ENCODE measurements at regions not wholly inside any gene's neighbourhood (a gene's known extent, or its start where the extent isn't known, plus 50 kb on each side); places are given as distances from the start of the nearest gene placed in this dataset.

DNA sequence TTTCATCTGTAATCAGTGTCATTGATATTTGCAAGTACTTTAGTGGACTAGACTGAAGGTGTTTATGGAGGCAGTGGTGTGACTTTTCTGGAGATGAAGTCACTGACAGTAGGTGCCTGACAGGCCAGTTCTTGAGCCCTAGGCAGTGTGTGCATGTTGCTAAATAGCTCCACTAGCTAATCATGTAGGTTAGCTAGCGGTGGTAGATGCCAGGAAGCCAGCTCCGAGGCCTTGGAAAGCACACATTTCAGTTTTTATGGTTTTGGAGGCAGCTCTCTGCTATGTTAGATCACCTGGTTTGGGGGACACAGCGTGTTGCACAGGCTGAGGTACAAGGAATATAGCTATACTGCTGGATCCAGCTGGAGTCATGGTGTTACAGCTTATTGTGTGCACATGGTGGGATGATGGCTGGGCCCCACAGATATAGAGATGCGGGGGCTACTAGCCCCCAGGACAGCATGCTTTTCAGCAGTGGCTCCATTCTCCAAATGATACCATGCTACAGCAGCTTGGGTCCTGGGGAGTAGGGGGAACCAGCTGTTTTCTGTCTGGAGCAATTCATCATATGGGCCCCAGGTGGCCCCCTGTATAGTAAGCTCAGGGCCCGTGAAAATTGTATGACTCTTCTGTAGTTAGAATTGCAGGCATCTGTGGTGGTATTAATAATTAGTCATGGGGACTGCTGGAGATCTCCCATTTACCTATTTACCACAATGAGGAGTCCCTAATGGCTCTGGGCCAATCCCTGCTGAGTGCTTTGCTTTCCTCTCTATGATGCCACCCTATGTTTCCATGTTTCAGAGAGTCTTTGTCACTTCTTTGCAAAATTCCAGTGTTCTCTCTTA is 367.2 kb upstream of the LMO3 start:
- Histone ChIP-seq H3K36me3 (no peaks in the 10 kb centered on the region), H3K4me3 (no peak overlapping the region), H3K9me3 (peaks cover 0 to 22% (median 2%) of the 10 kb centered on the region in 11 donors), H3K27me3 (no peaks in the 10 kb centered on the region), H3K4me1 (no peaks in the 10 kb centered on the region), H3K27ac (no peak overlapping the region)
- no peak for DNase-seq
- 80 to 85% methylated on average over 5 of the region's 5 CpGs for WGBS, 2 donors
- TF ChIP-seq, protein P1, sequence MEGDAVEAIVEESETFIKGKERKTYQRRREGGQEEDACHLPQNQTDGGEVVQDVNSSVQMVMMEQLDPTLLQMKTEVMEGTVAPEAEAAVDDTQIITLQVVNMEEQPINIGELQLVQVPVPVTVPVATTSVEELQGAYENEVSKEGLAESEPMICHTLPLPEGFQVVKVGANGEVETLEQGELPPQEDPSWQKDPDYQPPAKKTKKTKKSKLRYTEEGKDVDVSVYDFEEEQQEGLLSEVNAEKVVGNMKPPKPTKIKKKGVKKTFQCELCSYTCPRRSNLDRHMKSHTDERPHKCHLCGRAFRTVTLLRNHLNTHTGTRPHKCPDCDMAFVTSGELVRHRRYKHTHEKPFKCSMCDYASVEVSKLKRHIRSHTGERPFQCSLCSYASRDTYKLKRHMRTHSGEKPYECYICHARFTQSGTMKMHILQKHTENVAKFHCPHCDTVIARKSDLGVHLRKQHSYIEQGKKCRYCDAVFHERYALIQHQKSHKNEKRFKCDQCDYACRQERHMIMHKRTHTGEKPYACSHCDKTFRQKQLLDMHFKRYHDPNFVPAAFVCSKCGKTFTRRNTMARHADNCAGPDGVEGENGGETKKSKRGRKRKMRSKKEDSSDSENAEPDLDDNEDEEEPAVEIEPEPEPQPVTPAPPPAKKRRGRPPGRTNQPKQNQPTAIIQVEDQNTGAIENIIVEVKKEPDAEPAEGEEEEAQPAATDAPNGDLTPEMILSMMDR (IDR thresholded peaks at IDR 0.05): no peak
- ATAC-seq: no peak
- intact Hi-C loops (cut with DNase I): no loop called here

GRCh38 chr12:16962889-16963288 is 356.9 kb upstream of the LMO3 start:
- Histone ChIP-seq H3K4me1 (no peaks in the 10 kb centered on the region), H3K27ac (no peak overlapping the region), H3K36me3 (no peaks in the 10 kb centered on the region), H3K4me3 (no peak overlapping the region), H3K9me3 (peaks cover 0 to 7% (median 0%) of the 10 kb centered on the region in 11 donors), H3K27me3 (no peaks in the 10 kb centered on the region)
- WGBS, 2 donors: 83 to 92% methylated on average over 2 of the region's 2 CpGs
- DNase-seq (no peak), ATAC-seq (no peak)
- TF ChIP-seq, protein P1 (IDR thresholded peaks at IDR 0.05): no peak
- intact Hi-C loops (cut with DNase I): no loop called here

- H3K36me3 ChIP-seq: no peaks in the 10 kb centered on the region
- WGBS, 2 donors: 78 to 81% methylated on average over 5 of the region's 5 CpGs
- ATAC-seq (no peak), DNase-seq (no peak)
- H3K4me1 ChIP-seq: no peaks in the 10 kb centered on the region
- no peaks in the 10 kb centered on the region for H3K27me3 ChIP-seq
- intact Hi-C loops (cut with DNase I): no loop called here
- H3K27ac ChIP-seq: no peak overlapping the region
- TF ChIP-seq, protein P1 (IDR thresholded peaks at IDR 0.05): no peak
- peaks cover 0 to 6% (median 0%) of the 10 kb centered on the region in 11 donors for H3K9me3 ChIP-seq
- H3K4me3 ChIP-seq: no peak overlapping the region
Measured at GRCh38 chr12:16955083-16955657, 349.2 kb upstream of the LMO3 start.

GRCh38 chr12:16949871-16950667 is 344.1 kb upstream of the LMO3 start:
- ATAC-seq: no peak
- Histone ChIP-seq H3K27me3 (no peaks in the 10 kb centered on the region), H3K4me3 (no peak overlapping the region), H3K27ac (no peak overlapping the region), H3K4me1 (no peaks in the 10 kb centered on the region), H3K9me3 (no peaks in the 10 kb centered on the region), H3K36me3 (no peaks in the 10 kb centered on the region)
- no peak for DNase-seq
- 55 to 58% methylated on average over 6 of the region's 6 CpGs for WGBS, 2 donors
- intact Hi-C loops (cut with DNase I): no loop called here
- TF ChIP-seq, protein P1 (IDR thresholded peaks at IDR 0.05): no peak

All from heart right ventricle (tissue), 16 donors.